ENCODE measurements at regions not wholly inside any gene's neighbourhood (a gene's known extent, or its start where the extent isn't known, plus 50 kb on each side); places are given as distances from the start of the nearest gene placed in this dataset.

DNA sequence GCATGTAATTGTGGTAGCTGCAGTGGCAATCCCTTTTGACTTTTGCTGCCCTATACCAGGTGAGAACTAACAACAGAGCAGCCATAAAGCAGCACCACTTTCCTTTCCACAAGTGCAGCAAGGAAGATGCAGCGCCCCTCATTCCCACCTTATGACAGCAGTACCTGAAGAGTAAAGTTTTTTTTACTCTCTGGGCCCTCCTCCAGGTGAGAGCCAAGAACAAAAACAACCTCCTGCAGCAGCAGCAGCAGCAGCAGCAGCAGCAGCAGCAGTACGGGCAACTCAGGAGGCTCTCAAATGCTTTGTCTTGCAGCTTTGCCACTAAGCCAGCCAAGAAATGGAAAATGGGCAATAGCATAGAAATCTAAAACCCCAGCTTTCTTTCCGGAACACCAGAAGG is 397.5 kb downstream of the FIGN start:
- no peak overlapping the region for H3K27ac ChIP-seq
- TF ChIP-seq, protein P1, sequence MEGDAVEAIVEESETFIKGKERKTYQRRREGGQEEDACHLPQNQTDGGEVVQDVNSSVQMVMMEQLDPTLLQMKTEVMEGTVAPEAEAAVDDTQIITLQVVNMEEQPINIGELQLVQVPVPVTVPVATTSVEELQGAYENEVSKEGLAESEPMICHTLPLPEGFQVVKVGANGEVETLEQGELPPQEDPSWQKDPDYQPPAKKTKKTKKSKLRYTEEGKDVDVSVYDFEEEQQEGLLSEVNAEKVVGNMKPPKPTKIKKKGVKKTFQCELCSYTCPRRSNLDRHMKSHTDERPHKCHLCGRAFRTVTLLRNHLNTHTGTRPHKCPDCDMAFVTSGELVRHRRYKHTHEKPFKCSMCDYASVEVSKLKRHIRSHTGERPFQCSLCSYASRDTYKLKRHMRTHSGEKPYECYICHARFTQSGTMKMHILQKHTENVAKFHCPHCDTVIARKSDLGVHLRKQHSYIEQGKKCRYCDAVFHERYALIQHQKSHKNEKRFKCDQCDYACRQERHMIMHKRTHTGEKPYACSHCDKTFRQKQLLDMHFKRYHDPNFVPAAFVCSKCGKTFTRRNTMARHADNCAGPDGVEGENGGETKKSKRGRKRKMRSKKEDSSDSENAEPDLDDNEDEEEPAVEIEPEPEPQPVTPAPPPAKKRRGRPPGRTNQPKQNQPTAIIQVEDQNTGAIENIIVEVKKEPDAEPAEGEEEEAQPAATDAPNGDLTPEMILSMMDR (IDR thresholded peaks at IDR 0.05) = no peak
- H3K4me1 ChIP-seq = no peaks in the 10 kb centered on the region
- no peaks in the 10 kb centered on the region for H3K27me3 ChIP-seq
- no peak overlapping the region for H3K4me3 ChIP-seq
- no peaks in the 10 kb centered on the region for H3K9me3 ChIP-seq
- no peaks in the 10 kb centered on the region for H3K36me3 ChIP-seq
- DNase-seq (ENCODE audit: low spot score) = no peak

DNA sequence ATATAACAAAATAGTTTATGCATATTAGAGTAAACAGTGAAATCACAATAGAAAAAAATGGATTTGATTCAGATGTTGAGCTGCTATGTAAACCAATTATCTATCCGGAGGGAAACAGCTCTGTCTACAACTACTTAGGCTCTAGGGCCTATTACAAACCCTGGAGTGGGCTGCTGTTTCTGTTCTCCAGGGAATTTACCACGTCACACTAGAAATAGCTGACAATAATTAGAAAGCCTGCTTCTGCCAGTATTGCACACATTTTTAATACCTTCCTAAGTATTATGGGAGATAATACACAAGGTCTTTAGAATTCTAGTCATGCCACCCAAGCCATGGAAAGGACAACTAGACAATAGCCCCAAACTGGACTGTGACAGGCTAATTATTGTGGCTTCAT is 411.1 kb downstream of the FIGN start:
- Histone ChIP-seq H3K4me1 (no peaks in the 10 kb centered on the region), H3K4me3 (no peak overlapping the region), H3K27me3 (no peaks in the 10 kb centered on the region), H3K27ac (no peak overlapping the region), H3K9me3 (no peaks in the 10 kb centered on the region), H3K36me3 (no peaks in the 10 kb centered on the region)
- DNase-seq (ENCODE audit: low spot score) = no peak
- TF ChIP-seq, protein P1 (IDR thresholded peaks at IDR 0.05) = no peak

DNA sequence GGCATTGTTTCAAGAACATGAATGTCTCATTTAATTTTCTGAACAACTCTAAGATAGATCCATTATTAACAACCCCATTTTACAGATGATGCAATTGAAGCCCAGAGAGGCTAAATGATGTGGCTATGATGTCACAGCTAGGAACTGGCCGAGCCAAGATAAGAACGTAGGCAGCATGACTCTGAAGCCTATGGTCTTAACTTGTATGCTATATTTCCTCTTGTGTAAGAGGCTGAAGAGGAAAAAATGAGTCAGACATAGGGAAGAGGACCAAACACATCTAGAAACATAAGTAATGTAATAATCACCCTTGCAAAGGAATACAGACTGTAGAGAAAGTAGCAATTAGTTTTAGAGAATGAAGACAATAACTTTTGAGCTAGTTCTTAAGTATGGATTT is 416.8 kb downstream of the FIGN start:
- H3K36me3 ChIP-seq = no peaks in the 10 kb centered on the region
- H3K9me3 ChIP-seq = no peaks in the 10 kb centered on the region
- no peaks in the 10 kb centered on the region for H3K4me1 ChIP-seq
- H3K4me3 ChIP-seq = no peak overlapping the region
- TF ChIP-seq, protein P1 (IDR thresholded peaks at IDR 0.05) = no peak
- DNase-seq (ENCODE audit: low spot score) = no peak
- H3K27ac ChIP-seq = no peak overlapping the region
- no peaks in the 10 kb centered on the region for H3K27me3 ChIP-seq

DNA sequence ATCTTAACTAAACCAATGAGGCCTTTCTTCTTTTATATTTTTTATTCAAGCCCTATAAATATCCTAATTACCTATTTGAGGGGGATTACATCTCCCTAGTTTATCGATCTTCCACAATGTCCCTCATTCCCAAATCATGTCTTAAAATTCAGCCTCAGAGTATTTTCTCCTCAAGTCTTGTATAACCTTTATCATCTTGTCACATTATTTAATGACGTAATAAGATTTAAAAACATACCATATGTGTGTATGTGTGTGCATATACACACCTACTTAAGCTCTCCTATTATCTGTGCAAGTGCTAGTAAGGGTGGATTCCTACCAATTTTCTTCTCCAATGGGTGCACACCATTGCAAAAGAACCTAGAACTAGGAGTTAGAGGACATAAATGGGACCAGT is 421.1 kb downstream of the FIGN start:
- no peak for DNase-seq (ENCODE audit: low spot score)
- Histone ChIP-seq H3K4me1 (no peaks in the 10 kb centered on the region), H3K36me3 (no peaks in the 10 kb centered on the region), H3K27ac (no peak overlapping the region), H3K27me3 (no peaks in the 10 kb centered on the region), H3K9me3 (no peaks in the 10 kb centered on the region), H3K4me3 (no peak overlapping the region)
- TF ChIP-seq, protein P1 (IDR thresholded peaks at IDR 0.05) = no peak

DNA sequence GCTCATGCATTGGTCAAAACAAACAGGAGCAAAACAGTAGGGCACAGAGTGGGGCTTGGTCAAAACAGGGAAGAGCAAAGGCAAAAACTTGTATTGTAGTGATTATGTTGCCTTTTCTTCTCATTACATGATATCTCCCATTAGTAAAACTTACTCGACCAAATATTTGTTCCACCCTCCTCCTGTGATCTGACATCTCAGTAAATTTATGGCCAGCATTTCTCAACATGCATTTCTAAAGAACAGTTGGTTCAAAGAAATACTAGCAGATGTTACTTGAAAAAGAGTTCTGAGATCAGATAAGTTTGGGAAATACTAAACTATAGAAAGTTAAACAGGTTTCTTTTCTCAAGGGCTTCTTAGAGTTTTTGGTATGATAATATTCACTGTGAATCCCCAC is 423.1 kb downstream of the FIGN start:
- no peaks in the 10 kb centered on the region for H3K4me1 ChIP-seq
- no peak overlapping the region for H3K27ac ChIP-seq
- H3K9me3 ChIP-seq = no peaks in the 10 kb centered on the region
- H3K4me3 ChIP-seq = no peak overlapping the region
- TF ChIP-seq, protein P1 (IDR thresholded peaks at IDR 0.05) = no peak
- no peaks in the 10 kb centered on the region for H3K27me3 ChIP-seq
- H3K36me3 ChIP-seq = no peaks in the 10 kb centered on the region
- DNase-seq (ENCODE audit: low spot score) = no peak

DNA sequence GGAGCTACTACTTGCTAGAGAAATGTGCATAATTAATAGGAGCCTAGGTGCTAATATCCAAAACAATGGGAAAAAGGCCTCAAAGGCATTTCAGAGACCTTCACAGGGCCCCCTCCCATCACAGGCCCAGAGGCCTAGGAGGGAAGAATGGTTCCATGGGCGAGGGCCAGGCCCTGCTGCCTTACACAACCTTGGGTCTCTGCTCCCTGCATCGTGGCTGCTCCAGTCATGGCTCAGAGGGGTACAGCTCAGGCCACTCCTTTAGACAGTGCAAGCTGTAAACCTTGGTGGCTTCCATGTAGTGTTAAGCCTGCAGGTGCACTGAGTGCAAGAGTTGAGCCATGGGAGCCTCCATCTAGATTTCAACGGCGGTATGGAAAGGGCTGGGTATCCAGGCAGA is 429.2 kb downstream of the FIGN start:
- Histone ChIP-seq H3K27me3 (no peaks in the 10 kb centered on the region), H3K9me3 (no peaks in the 10 kb centered on the region), H3K4me3 (no peak overlapping the region), H3K36me3 (no peaks in the 10 kb centered on the region), H3K27ac (no peak overlapping the region), H3K4me1 (no peaks in the 10 kb centered on the region)
- TF ChIP-seq, protein P1 (IDR thresholded peaks at IDR 0.05) = no peak
- no peak for DNase-seq (ENCODE audit: low spot score)

Measured in right atrium auricular region (tissue), 2 donors.